Astrocyte (in vitro differentiated cells and primary cell): ENCODE measurements at regions not wholly inside any gene's neighbourhood (a gene's known extent, or its start where the extent isn't known, plus 50 kb on each side); places are given as distances from the start of the nearest gene placed in this dataset.
"Not testable (repeated sequence)": the region's sequence is repeated elsewhere in the genome, so short reads cannot be mapped to it uniquely, and the experiment has no call there.

ENCODE experiments used
- EZH2 ChIP-seq: IDR thresholded peaks from 2 replicates; pipeline ENCODE4 v1.6.1; 2012; ENCODE audit warnings: mild to moderate bottlenecking, low read length, inconsistent platforms; ENCODE audit not compliant: insufficient read depth
- TF ChIP-seq, protein P1 (sequence below): IDR thresholded peaks from 2 replicates; pipeline ENCODE4 v1.5.1; 2011; ENCODE audit warnings: low read depth, mild to moderate bottlenecking, inconsistent platforms, low read length, moderate library complexity; ENCODE audit not compliant: insufficient read depth

DNA sequence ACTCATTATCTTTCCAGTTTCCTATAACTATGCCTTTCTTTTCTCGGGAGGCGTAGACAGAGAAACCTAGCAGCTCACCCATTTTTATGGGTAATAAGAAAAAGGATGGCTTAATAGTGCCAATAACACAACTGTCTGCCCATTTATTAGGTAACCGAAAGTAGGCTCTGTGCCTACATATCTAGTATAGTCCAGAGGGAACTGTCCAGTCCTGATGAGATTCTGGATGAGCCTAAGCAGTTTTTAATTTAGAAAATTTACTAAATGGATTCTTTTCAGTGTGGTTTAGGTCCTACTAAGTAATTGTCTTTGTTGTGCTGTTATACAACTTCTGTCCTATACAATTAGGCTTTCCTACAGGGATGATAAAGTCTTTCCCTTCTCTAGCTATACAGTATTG is 157.6 kb downstream of the UNC93B1 start:
- TF ChIP-seq, protein P1, sequence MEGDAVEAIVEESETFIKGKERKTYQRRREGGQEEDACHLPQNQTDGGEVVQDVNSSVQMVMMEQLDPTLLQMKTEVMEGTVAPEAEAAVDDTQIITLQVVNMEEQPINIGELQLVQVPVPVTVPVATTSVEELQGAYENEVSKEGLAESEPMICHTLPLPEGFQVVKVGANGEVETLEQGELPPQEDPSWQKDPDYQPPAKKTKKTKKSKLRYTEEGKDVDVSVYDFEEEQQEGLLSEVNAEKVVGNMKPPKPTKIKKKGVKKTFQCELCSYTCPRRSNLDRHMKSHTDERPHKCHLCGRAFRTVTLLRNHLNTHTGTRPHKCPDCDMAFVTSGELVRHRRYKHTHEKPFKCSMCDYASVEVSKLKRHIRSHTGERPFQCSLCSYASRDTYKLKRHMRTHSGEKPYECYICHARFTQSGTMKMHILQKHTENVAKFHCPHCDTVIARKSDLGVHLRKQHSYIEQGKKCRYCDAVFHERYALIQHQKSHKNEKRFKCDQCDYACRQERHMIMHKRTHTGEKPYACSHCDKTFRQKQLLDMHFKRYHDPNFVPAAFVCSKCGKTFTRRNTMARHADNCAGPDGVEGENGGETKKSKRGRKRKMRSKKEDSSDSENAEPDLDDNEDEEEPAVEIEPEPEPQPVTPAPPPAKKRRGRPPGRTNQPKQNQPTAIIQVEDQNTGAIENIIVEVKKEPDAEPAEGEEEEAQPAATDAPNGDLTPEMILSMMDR, result not testable (repeated sequence)
- TF ChIP-seq EZH2, result not testable (repeated sequence)
